SKM-1 treated with dmso at 0.1 percent for 144 hours (cell line): ENCODE measurements at regions not wholly inside any gene's neighbourhood (a gene's known extent, or its start where the extent isn't known, plus 50 kb on each side); places are given as distances from the start of the nearest gene placed in this dataset.

Experiments used
- DNase-seq: peaks from one replicate; lab custom pipeline; 2025; ENCODE audit not compliant: unreplicated experiment; lab: John Stamatoyannopoulos, UW

DNA sequence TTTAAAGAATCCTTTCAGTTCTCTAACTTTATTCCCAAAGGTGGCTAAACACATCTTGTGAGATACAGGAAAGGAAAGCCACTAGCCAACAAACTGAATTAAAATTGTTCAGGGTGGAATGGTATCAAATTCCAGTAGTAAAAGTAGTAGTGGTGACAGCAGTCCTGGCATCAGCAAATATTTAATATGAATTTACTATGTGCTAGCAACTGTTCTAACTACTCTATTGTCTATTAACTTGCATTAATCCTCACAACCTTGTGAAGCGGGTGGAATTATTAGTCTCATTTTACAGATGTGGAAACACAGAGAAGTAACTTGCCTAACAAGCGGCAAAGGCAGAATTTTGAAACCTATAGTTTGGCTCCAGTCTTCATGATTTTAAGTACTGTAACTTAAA is 130.1 kb downstream of the KLF12 start:
- DNase-seq, result no peak

DNA sequence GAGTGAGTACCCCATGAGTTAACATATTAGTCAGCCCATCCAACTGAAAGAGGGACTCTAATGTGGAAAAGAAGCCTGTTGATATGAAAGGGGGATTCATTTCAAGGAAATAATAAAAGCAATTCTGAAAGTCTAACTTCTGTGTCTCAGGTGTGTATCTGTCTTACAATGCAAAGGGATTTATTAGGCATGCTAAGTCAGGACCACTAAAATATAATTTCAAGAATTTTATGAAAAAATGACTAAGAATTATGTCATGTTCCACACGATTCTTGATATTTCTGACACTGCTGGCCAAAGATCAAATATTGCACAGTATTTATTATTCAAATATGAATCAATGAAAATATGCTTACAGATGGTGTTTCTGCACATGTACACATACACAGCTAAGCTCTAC is 130.8 kb downstream of the KLF12 start:
- no peak for DNase-seq

DNA sequence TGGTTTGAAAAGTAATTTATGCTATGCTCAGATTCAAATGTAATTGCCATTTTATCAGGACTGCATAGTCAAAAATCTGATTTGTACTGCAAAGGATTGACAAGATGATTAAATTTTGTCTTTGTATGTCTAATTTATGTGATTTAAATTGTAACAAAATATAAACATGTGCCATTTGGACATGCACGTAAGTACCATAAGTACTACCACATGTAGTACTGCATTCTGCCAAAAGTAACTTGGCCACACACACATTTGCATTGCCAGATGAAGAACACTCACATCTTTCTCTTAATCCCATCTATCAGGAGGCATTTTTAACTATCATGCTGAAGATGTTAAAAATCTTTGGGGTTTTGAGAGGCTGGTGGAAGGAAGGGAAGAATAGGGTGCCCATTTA is 133.3 kb downstream of the KLF12 start:
- DNase-seq, result no peak

GRCh38 chr13:73998631-73999030 is 135.6 kb downstream of the KLF12 start:
- no peak for DNase-seq

DNA sequence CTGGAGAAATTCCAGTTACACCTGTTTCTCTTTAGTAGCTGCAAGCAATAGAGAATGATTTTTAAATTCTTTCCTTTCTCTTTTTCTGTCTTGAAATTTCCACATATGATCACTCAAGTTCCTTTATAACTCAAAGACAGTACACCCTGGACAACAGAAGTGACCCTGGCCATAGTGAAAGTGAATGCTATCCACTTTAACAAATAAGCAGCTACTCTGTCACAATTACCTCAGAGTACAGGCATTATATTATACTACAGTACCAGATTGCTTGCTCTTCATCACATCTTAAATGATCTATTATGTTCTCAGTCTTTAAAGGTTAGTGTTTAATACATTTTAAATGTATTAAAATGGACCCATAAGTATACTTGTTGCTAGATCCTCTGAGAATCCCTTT is 136.2 kb downstream of the KLF12 start:
- DNase-seq, result no peak

- no peak for DNase-seq
Observed at GRCh38 chr13:73996569-73996968, 137.6 kb downstream of the KLF12 start.

DNA sequence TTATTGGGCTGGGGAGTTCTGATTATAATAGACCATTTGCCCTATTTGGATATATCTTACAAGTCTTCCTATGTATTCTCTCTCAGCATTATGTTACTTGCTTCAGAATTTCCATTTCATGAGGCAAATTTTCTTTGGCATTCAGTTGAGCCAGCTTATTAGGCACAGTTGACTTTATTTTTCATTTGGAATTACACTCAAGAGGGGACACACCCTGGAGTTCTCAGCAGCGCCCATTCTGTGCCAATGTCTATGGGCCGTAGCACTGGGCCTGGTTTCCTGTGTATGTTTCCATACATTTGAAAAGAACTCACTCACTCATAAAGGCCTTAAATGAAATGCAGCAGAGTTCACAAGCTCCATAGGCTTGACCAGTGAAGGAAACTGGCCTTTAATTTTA is 138.5 kb downstream of the KLF12 start:
- no peak for DNase-seq

GRCh38 chr13:73993661-73994060 is 140.5 kb downstream of the KLF12 start:
- DNase-seq, result no peak

DNA sequence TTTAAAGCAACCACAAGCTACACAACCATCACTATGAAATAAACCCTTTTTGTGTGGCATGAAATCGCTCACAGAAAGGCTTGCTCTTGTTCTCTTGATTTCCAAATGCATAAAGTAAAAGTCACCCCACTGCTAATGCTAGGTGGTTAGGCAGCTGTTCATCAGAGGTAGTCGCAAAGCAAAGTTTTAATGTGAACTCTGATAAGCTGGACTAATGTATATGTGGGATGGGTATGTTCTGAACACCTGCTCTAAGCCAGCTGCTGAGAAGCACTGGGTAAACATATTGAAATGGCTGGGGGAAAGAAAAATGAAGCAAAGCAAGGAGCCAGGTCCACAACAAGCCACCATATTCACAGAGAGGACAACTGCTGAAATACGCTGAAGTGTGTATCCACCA is 142.3 kb downstream of the KLF12 start:
- no peak for DNase-seq

GRCh38 chr13:73991384-73991783 is 142.8 kb downstream of the KLF12 start:
- no peak for DNase-seq

GRCh38 chr13:73989244-73989843 is 144.9 kb downstream of the KLF12 start:
- DNase-seq, result no peak

DNA sequence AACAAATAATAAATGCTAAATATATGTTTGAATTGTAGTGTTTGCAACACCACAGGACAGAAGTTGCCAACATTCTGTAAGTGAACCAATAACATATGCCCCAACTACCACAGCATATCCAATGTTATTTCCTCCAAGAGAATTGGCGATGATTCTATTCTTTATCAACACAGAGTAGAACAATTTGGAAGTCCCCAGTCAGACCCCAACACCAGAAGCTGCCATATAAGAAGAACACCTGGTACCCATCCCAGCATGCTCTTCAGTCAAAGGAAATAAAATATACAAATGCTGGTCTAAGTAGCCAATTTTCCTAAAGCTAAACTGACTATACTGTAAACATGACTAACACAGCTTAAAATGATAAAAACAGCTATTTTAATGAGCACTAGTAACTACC is 145.7 kb downstream of the KLF12 start:
- DNase-seq, result no peak

GRCh38 chr13:73987618-73988017 is 146.6 kb downstream of the KLF12 start:
- DNase-seq, result peak; percentile 70

DNA sequence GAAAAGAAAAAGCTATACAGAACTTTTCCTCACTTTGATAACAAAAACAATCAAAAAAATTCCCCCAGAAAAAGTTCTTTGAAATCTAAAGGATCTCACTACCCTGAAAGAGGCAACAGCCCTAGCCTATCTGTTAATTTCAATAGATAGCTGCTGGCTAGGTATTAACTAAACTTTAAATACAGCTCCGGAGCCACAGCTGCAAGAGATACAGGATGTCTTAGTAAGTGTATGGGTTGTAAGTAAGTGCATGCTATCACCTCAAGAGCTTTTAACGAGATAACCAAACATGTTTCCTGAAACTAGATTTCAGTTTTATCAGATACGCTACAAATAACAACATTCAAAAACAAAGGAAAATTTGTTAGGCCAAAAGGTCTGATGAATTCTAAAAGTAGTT is 148.4 kb downstream of the KLF12 start:
- DNase-seq, result no peak

- no peak for DNase-seq
Observed at GRCh38 chr13:73984949-73985691, 149.1 kb downstream of the KLF12 start.

- DNase-seq, result no peak
Observed at GRCh38 chr13:73984201-73984600, 150.0 kb downstream of the KLF12 start.

DNA sequence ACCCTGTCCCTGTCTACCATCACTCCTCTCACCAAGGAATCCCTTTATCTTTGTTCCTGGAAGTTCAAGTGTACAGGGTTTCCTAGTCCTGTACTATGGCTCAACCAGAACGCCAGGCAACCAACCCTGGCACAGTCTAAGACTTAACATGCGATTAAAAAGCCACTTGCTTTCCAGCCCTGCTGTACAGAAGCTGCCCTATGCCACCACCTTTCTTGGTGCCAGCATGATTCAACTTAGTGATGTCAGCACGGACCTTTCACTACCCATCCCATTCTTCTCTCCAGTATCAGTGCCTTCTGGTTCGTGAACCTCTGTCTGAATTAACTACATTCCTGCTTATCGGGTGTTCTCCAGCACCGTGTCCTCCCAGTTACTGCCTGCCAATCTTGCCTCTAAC is 151.1 kb downstream of the KLF12 start:
- DNase-seq, result no peak

DNA sequence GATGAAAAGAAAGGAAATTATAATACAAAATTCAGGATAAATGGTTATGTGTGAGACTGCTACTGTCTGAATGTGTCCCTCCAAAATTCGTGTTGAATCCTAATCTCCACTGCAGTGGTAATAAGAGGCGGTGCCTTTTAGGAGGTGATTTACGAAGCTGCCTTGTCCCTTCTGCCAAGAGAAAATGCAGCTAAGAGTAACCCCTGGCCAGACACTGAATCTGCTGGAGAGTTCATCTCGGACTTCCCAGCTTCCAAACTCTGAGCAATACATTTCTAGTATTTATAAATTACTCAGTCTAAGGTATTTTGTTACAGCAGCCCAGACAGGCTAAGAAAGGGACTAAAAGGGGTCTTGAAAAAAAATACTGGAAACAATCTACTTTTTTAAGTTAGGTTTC is 152.6 kb downstream of the KLF12 start:
- DNase-seq, result no peak

GRCh38 chr13:73975767-73976166 is 158.4 kb downstream of the KLF12 start:
- DNase-seq, result no peak

DNA sequence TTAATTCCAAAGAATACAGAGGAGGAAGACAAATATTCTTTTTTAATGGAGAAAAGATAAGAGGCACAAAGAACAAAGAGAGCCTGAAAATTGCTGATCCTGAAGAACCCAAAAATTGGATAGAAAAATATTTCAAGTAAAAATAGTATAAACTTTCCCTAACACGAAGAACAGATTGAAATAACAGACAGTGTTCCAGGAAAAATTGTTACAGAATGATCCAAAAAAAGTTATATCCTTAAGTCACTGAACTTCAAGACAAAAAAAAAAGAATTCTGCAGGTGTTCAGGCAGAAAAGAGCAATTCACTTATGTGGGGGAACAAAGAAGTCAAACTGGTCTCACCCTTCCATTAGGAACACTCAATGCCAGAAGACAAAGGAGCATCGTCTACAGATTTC is 160.2 kb downstream of the KLF12 start:
- no peak for DNase-seq

GRCh38 chr13:73973156-73973555 is 161.0 kb downstream of the KLF12 start:
- DNase-seq, result no peak

DNA sequence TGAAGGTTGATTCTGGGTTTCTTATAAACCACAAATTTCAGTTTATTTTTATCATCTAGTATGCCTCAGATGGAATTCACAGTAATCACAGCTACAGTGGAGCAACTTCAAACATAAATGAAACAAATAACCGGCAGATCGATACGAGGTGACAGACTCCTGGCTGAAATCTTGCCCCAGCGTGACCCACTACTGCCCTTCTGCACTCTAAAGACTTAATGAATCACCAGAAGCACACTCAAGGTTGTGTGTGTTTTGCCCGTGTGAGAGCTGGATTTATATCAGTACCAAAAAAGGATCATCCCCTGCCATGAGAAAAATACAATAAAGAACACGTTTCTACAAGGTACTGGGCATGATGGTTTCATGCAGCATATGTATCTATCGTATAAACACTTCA is 161.7 kb downstream of the KLF12 start:
- no peak for DNase-seq

DNA sequence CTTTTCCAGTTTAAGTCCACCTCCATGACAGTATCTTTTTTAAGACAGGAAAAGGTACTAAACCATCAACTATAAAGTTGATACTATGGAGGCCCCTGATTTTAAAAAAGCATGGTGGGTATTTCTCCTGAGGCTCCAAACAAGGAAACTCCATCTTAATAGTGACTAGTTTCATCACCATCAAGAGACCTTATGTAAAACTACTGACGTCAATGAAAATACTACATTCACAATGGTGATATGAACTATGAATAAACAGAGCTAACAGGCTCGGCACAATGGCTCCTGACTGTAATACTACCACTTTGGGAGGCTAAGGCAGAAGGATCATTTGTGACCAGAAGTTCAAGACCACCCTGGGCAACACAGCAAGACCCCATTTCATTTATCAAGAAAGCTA is 162.7 kb downstream of the KLF12 start:
- no peak for DNase-seq
